ENCODE measurements at regions not wholly inside any gene's neighbourhood (a gene's known extent, or its start where the extent isn't known, plus 50 kb on each side); places are given as distances from the start of the nearest gene placed in this dataset.

- Mint-ChIP-seq H3K27ac (no peak overlapping the region), H3K9me3 (peaks cover 0 to 6% (median 0%) of the 10 kb centered on the region in 3 donors), H3K4me1 (no peaks in the 10 kb centered on the region), H3K4me3 (no peak overlapping the region), H3K36me3 (no peaks in the 10 kb centered on the region), H3K27me3 (no peaks in the 10 kb centered on the region)
- Histone ChIP-seq H3K4me3 (ENCODE audit: control insufficient read depth in 1 of 2, extremely low read depth in 1 of 2, low read length in 1 of 2) (no peak overlapping the region), H3K27me3 (replicated peaks in 1 of 2; ENCODE audit: control insufficient read depth in 2 of 2, extremely low read depth in 1 of 2, insufficient read depth in 2 of 2, low read length in 1 of 2) (no peaks in the 10 kb centered on the region), H3K27ac (ENCODE audit: low read length) (no peak overlapping the region), H3K36me3 (ENCODE audit: control insufficient read depth in 2 of 2, extremely low read depth in 1 of 2, insufficient read depth in 1 of 2, low read length in 1 of 2) (no peaks in the 10 kb centered on the region), H3K9me3 (no peaks in the 10 kb centered on the region), H3K4me1 (ENCODE audit: control insufficient read depth in 1 of 2, extremely low read depth in 1 of 2, insufficient read depth in 2 of 2, low read length in 2 of 2) (no peaks in the 10 kb centered on the region)
- ATAC-seq (replicated peaks in 1 of 4) (no peak), DNase-seq (no peak)
- ChIA-PET POLR2A (no interaction called here), CTCF (no interaction called here)
- WGBS (ENCODE audit: insufficient coverage): no CpG with 5 or more reads among the region's 3 CpGs
Measured at GRCh38 chr6:139570166-139570565, 195.7 kb upstream of the CITED2 start.

- Histone ChIP-seq H3K9me3 (no peaks in the 10 kb centered on the region), H3K27me3 (replicated peaks in 1 of 2; ENCODE audit: control insufficient read depth in 2 of 2, extremely low read depth in 1 of 2, insufficient read depth in 2 of 2, low read length in 1 of 2) (no peaks in the 10 kb centered on the region), H3K4me3 (ENCODE audit: control insufficient read depth in 1 of 2, extremely low read depth in 1 of 2, low read length in 1 of 2) (no peak overlapping the region), H3K36me3 (ENCODE audit: control insufficient read depth in 2 of 2, extremely low read depth in 1 of 2, insufficient read depth in 1 of 2, low read length in 1 of 2) (no peaks in the 10 kb centered on the region), H3K27ac (ENCODE audit: low read length) (no peak overlapping the region), H3K4me1 (ENCODE audit: control insufficient read depth in 1 of 2, extremely low read depth in 1 of 2, insufficient read depth in 2 of 2, low read length in 2 of 2) (no peaks in the 10 kb centered on the region)
- Mint-ChIP-seq H3K9me3 (peaks cover 0 to 6% (median 0%) of the 10 kb centered on the region in 3 donors), H3K27ac (no peak overlapping the region), H3K4me3 (no peak overlapping the region), H3K27me3 (no peaks in the 10 kb centered on the region), H3K4me1 (no peaks in the 10 kb centered on the region), H3K36me3 (no peaks in the 10 kb centered on the region)
- CTCF ChIA-PET: no interaction called here
- WGBS (ENCODE audit: insufficient coverage): 50% methylated on average over 1 of the region's 4 CpGs
- POLR2A ChIA-PET: no interaction called here
- no peak for DNase-seq
- no peak for ATAC-seq (replicated peaks in 1 of 4)
Measured at GRCh38 chr6:139569566-139569965, 195.1 kb upstream of the CITED2 start.

GRCh38 chr6:139568956-139569538 is 194.6 kb upstream of the CITED2 start:
- no CpG with 5 or more reads among the region's 5 CpGs for WGBS (ENCODE audit: insufficient coverage)
- no peaks in the 10 kb centered on the region for H3K4me1 ChIP-seq (ENCODE audit: control insufficient read depth in 1 of 2, extremely low read depth in 1 of 2, insufficient read depth in 2 of 2, low read length in 2 of 2)
- Mint-ChIP-seq H3K4me3 (no peak overlapping the region), H3K27ac (no peak overlapping the region), H3K27me3 (no peaks in the 10 kb centered on the region), H3K36me3 (no peaks in the 10 kb centered on the region), H3K9me3 (peaks cover 0 to 4% (median 0%) of the 10 kb centered on the region in 3 donors), H3K4me1 (no peaks in the 10 kb centered on the region)
- no peaks in the 10 kb centered on the region for H3K27me3 ChIP-seq (replicated peaks in 1 of 2; ENCODE audit: control insufficient read depth in 2 of 2, extremely low read depth in 1 of 2, insufficient read depth in 2 of 2, low read length in 1 of 2)
- ChIA-PET POLR2A (no interaction called here), CTCF (no interaction called here)
- no peak for DNase-seq
- no peak overlapping the region for H3K4me3 ChIP-seq (ENCODE audit: control insufficient read depth in 1 of 2, extremely low read depth in 1 of 2, low read length in 1 of 2)
- H3K36me3 ChIP-seq (ENCODE audit: control insufficient read depth in 2 of 2, extremely low read depth in 1 of 2, insufficient read depth in 1 of 2, low read length in 1 of 2): no peaks in the 10 kb centered on the region
- H3K9me3 ChIP-seq: no peaks in the 10 kb centered on the region
- no peak overlapping the region for H3K27ac ChIP-seq (ENCODE audit: low read length)
- ATAC-seq (replicated peaks in 1 of 4): no peak

GRCh38 chr6:139568151-139568955 is 193.9 kb upstream of the CITED2 start:
- Histone ChIP-seq H3K36me3 (ENCODE audit: control insufficient read depth in 2 of 2, extremely low read depth in 1 of 2, insufficient read depth in 1 of 2, low read length in 1 of 2) (no peaks in the 10 kb centered on the region), H3K27me3 (replicated peaks in 1 of 2; ENCODE audit: control insufficient read depth in 2 of 2, extremely low read depth in 1 of 2, insufficient read depth in 2 of 2, low read length in 1 of 2) (no peaks in the 10 kb centered on the region), H3K27ac (ENCODE audit: low read length) (no peak overlapping the region), H3K9me3 (no peaks in the 10 kb centered on the region), H3K4me3 (ENCODE audit: control insufficient read depth in 1 of 2, extremely low read depth in 1 of 2, low read length in 1 of 2) (no peak overlapping the region), H3K4me1 (ENCODE audit: control insufficient read depth in 1 of 2, extremely low read depth in 1 of 2, insufficient read depth in 2 of 2, low read length in 2 of 2) (no peaks in the 10 kb centered on the region)
- H3K9me3 Mint-ChIP-seq: no peaks in the 10 kb centered on the region
- DNase-seq (no peak), ATAC-seq (replicated peaks in 1 of 4) (no peak)
- H3K27ac Mint-ChIP-seq: no peak overlapping the region
- ChIA-PET CTCF (no interaction called here), POLR2A (no interaction called here)
- no peak overlapping the region for H3K4me3 Mint-ChIP-seq
- H3K4me1 Mint-ChIP-seq: no peaks in the 10 kb centered on the region
- no peaks in the 10 kb centered on the region for H3K27me3 Mint-ChIP-seq
- no CpG with 5 or more reads among the region's 3 CpGs for WGBS (ENCODE audit: insufficient coverage)
- H3K36me3 Mint-ChIP-seq: no peaks in the 10 kb centered on the region

- WGBS (ENCODE audit: insufficient coverage): 100% methylated on average over 2 of the region's 3 CpGs
- H3K27ac Mint-ChIP-seq: no peak overlapping the region
- Histone ChIP-seq H3K27me3 (replicated peaks in 1 of 2; ENCODE audit: control insufficient read depth in 2 of 2, extremely low read depth in 1 of 2, insufficient read depth in 2 of 2, low read length in 1 of 2) (no peaks in the 10 kb centered on the region), H3K4me3 (ENCODE audit: control insufficient read depth in 1 of 2, extremely low read depth in 1 of 2, low read length in 1 of 2) (no peak overlapping the region), H3K27ac (ENCODE audit: low read length) (no peak overlapping the region), H3K4me1 (ENCODE audit: control insufficient read depth in 1 of 2, extremely low read depth in 1 of 2, insufficient read depth in 2 of 2, low read length in 2 of 2) (no peaks in the 10 kb centered on the region), H3K36me3 (ENCODE audit: control insufficient read depth in 2 of 2, extremely low read depth in 1 of 2, insufficient read depth in 1 of 2, low read length in 1 of 2) (no peaks in the 10 kb centered on the region), H3K9me3 (no peaks in the 10 kb centered on the region)
- no peaks in the 10 kb centered on the region for H3K4me1 Mint-ChIP-seq
- H3K4me3 Mint-ChIP-seq: no peak overlapping the region
- no peaks in the 10 kb centered on the region for H3K27me3 Mint-ChIP-seq
- H3K36me3 Mint-ChIP-seq: no peaks in the 10 kb centered on the region
- no peaks in the 10 kb centered on the region for H3K9me3 Mint-ChIP-seq
- ATAC-seq (replicated peaks in 1 of 4) (no peak), DNase-seq (no peak)
- ChIA-PET POLR2A (no interaction called here), CTCF (no interaction called here)
Measured at GRCh38 chr6:139567095-139567494, 192.6 kb upstream of the CITED2 start.

GRCh38 chr6:139565591-139565990 is 191.1 kb upstream of the CITED2 start:
- Histone ChIP-seq H3K27me3 (replicated peaks in 1 of 2; ENCODE audit: control insufficient read depth in 2 of 2, extremely low read depth in 1 of 2, insufficient read depth in 2 of 2, low read length in 1 of 2) (no peaks in the 10 kb centered on the region), H3K36me3 (ENCODE audit: control insufficient read depth in 2 of 2, extremely low read depth in 1 of 2, insufficient read depth in 1 of 2, low read length in 1 of 2) (no peaks in the 10 kb centered on the region), H3K9me3 (no peaks in the 10 kb centered on the region), H3K27ac (ENCODE audit: low read length) (no peak overlapping the region), H3K4me1 (ENCODE audit: control insufficient read depth in 1 of 2, extremely low read depth in 1 of 2, insufficient read depth in 2 of 2, low read length in 2 of 2) (no peaks in the 10 kb centered on the region), H3K4me3 (ENCODE audit: control insufficient read depth in 1 of 2, extremely low read depth in 1 of 2, low read length in 1 of 2) (no peak overlapping the region)
- Mint-ChIP-seq H3K27ac (no peak overlapping the region), H3K4me3 (no peak overlapping the region), H3K36me3 (no peaks in the 10 kb centered on the region), H3K4me1 (no peaks in the 10 kb centered on the region), H3K27me3 (no peaks in the 10 kb centered on the region), H3K9me3 (peaks cover 4 to 8% (median 4%) of the 10 kb centered on the region in 3 donors)
- CTCF ChIA-PET: no interaction called here
- ATAC-seq (replicated peaks in 1 of 4) (no peak), DNase-seq (no peak)
- 0% methylated on average over 1 of the region's 1 CpG for WGBS (ENCODE audit: insufficient coverage)
- POLR2A ChIA-PET: interaction anchor here in 1 of 2 donors (0.6 kb wide), 1 partner anchor 413 kb away, joined by 3 read pairs; no protein-coding TSS in a partner anchor

Data from T-cell (primary cell).